HL-60 (cell line): ENCODE measurements at regions not wholly inside any gene's neighbourhood (a gene's known extent, or its start where the extent isn't known, plus 50 kb on each side); places are given as distances from the start of the nearest gene placed in this dataset.

Experiments
- POLR2AphosphoS5 ChIP-seq: IDR thresholded peaks from 2 replicates; pipeline ENCODE4 v1.6.1; 2012; ENCODE audit warnings: low read depth
- TF ChIP-seq, protein P1 (sequence below): IDR thresholded peaks from one replicate; pipeline ENCODE4 v1.5.1; 2011; ENCODE audit warnings: low read length, control low read depth, inconsistent platforms; ENCODE audit not compliant: insufficient read depth

DNA sequence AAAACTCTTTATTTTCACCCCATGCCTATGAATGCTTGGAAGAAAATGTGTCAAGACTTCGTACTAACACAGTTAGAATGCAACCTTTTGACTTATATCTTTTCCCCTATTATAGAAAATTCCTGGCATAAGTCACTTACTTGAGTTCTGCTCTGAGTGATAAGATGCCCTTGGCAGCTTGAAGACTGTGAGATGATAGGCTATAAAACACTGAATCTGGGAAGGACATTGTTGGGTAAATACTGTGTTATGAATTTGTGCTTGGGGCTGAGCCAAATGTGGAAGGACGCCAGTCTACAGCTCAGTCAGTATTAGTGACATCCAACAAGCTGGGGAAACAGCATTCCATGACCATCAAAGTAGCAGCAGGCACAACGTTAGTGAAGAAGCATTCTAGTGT is 368.0 kb upstream of the SGCG start:
- TF ChIP-seq, protein P1, sequence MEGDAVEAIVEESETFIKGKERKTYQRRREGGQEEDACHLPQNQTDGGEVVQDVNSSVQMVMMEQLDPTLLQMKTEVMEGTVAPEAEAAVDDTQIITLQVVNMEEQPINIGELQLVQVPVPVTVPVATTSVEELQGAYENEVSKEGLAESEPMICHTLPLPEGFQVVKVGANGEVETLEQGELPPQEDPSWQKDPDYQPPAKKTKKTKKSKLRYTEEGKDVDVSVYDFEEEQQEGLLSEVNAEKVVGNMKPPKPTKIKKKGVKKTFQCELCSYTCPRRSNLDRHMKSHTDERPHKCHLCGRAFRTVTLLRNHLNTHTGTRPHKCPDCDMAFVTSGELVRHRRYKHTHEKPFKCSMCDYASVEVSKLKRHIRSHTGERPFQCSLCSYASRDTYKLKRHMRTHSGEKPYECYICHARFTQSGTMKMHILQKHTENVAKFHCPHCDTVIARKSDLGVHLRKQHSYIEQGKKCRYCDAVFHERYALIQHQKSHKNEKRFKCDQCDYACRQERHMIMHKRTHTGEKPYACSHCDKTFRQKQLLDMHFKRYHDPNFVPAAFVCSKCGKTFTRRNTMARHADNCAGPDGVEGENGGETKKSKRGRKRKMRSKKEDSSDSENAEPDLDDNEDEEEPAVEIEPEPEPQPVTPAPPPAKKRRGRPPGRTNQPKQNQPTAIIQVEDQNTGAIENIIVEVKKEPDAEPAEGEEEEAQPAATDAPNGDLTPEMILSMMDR: no peak
- TF ChIP-seq POLR2AphosphoS5: no peak
